22Rv1 (cell line): ENCODE measurements at regions not wholly inside any gene's neighbourhood (a gene's known extent, or its start where the extent isn't known, plus 50 kb on each side); places are given as distances from the start of the nearest gene placed in this dataset.

Experiments used
- CTCF ChIP-seq: fragments of 450-650 bp; IDR thresholded peaks from 2 replicates; pipeline ENCODE4 v1.5.1; 2017; ENCODE audit warnings: mild to moderate bottlenecking
- ZFX ChIP-seq: fragments of 450-650 bp; IDR thresholded peaks from 2 replicates; pipeline ENCODE4 v1.6.1; 2017; ENCODE audit warnings: antibody characterized with exemption, borderline replicate concordance

- TF ChIP-seq CTCF (no peak), ZFX (no peak)
These were observed 243.9 kb upstream of the VCX3A start for GRCh38 chrX:6778544-6779503.
